Panc1 (cell line): ENCODE measurements at regions not wholly inside any gene's neighbourhood (a gene's known extent, or its start where the extent isn't known, plus 50 kb on each side); places are given as distances from the start of the nearest gene placed in this dataset.

ENCODE experiments used
- ATAC-seq: fragments of 200-7000 bp; cut with Tn5 transposase; 2 replicates; pipeline ENCODE4 v1.9.1; 2020; ENCODE audit warnings: mild to moderate bottlenecking, moderate library complexity
- BruUV-seq: library from RNA; stranded (reverse); fragments of 400-500 nt; replicated peaks from 2 replicates; lab custom pipeline; 2021; lab: Mats Ljungman, UMichigan
- CTCF ChIA-PET: fragments of 300-600 bp; sonication (Branson Sonifier 250); formaldehyde crosslinking; loops from one replicate; lab custom pipeline; 2022; ENCODE audit warnings: antibody characterized with exemption; lab: Charles Lee
- POLR2A ChIA-PET: fragments of 300-600 bp; sonication (Branson Sonifier 250); formaldehyde crosslinking; loops from one replicate; lab custom pipeline; 2022; ENCODE audit warnings: antibody characterized with exemption; lab: Charles Lee
- DNase-seq: peaks from one replicate; pipeline ENCODE4 v3.0.0-alpha.2; 2010; ENCODE audit warnings: low read depth, low spot score
- H3K27ac ChIP-seq: 2 replicates; pipeline ENCODE4 v1.5.1; 2011; ENCODE audit warnings: mild to moderate bottlenecking, low read length, inconsistent platforms
- H3K27me3 ChIP-seq: fragments of 200-500 bp; sonication (Bioruptor generic); 2 replicates; pipeline ENCODE4 v1.6.0; 2014; ENCODE audit warnings: low read length, inconsistent platforms; ENCODE audit not compliant: control insufficient read depth, insufficient read depth
- H3K36me3 ChIP-seq: fragments of 200-500 bp; sonication (Bioruptor generic); 2 replicates; pipeline ENCODE4 v1.5.1; 2014; ENCODE audit warnings: inconsistent platforms, mild to moderate bottlenecking, low read length, moderate library complexity; ENCODE audit not compliant: control insufficient read depth, insufficient read depth
- H3K4me1 ChIP-seq: 2 replicates; pipeline ENCODE4 v1.5.1; 2011; ENCODE audit warnings: inconsistent platforms, mild to moderate bottlenecking, low read length, moderate library complexity; ENCODE audit not compliant: control insufficient read depth, insufficient read depth
- H3K4me3 ChIP-seq, 2 experiments: 2 replicates each; pipeline ENCODE4 v1.5.1; 2011 to 2012; ENCODE audit warnings: low read depth in 2 of 2, low read length in 2 of 2, mild to moderate bottlenecking in 2 of 2, inconsistent platforms in 1 of 2, moderate library complexity in 1 of 2
- H3K9me3 ChIP-seq: fragments of 200-500 bp; sonication (Bioruptor generic); 2 replicates; pipeline ENCODE4 v1.5.1; 2014; ENCODE audit warnings: low read depth, mild to moderate bottlenecking, inconsistent platforms, low read length, moderate library complexity; ENCODE audit not compliant: control insufficient read depth, insufficient read depth
- POLR2AphosphoS5 ChIP-seq: IDR thresholded peaks from 2 replicates; pipeline ENCODE4 v1.6.1; 2012; ENCODE audit warnings: mild to moderate bottlenecking, low read depth, low read length, moderate library complexity
- SIN3A ChIP-seq: IDR thresholded peaks from 2 replicates; pipeline ENCODE4 v1.6.1; 2012; ENCODE audit warnings: low read depth, mild to moderate bottlenecking, low read length, moderate library complexity, borderline replicate concordance; ENCODE audit not compliant: insufficient read depth
- TCF7L2 ChIP-seq: IDR thresholded peaks from 2 replicates; pipeline ENCODE4 v1.6.1; 2011; ENCODE audit warnings: mild to moderate bottlenecking, low read depth, low read length, inconsistent platforms
- in situ Hi-C: cut with HindIII; loops from 2 replicates; pipeline ENCODE4 v1.10.0; 2016; ENCODE audit warnings: low sequenced_read_pairs, low pct_unique_long_range_greater_than_20kb
- intact Hi-C: fragments of 100-400 bp; cut with micrococcal nuclease; formaldehyde crosslinking; loops from one replicate; pipeline ENCODE4 v1.10.0; 2022; ENCODE audit not compliant: unreplicated experiment
- TF ChIP-seq, protein P1 (sequence below), 2 experiments: IDR thresholded peaks; 2 replicates each; pipeline ENCODE4 v1.6.1; 2011 to 2012; ENCODE audit warnings: low read depth in 2 of 2, control low read depth in 1 of 2, low read length in 1 of 2, mild to moderate bottlenecking in 1 of 2, moderate library complexity in 1 of 2; ENCODE audit not compliant: insufficient read depth in 1 of 2
- TF ChIP-seq, protein P2 (sequence below): fragments of 450-650 bp; IDR thresholded peaks from 2 replicates; pipeline ENCODE4 v1.5.1; 2017; ENCODE audit warnings: mild to moderate bottlenecking

DNA sequence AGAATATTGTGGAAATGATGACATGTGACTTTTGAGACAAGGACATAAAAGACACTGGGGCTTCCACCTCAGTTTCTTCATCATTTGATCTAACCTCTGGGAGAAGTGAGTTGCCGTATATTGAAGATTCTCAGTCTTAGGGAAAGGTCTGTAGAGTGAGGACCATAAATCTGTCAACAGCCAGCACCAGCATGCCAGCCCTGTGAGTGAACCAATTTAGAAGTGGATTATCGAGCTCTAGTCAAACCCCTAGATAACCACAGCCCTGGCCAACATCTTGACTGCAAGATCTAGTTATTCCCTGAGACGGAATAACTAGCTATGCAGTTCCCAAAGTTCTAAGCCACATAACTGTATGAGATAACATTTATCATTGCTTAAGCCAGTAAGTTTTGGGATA is 108.8 kb upstream of the PTPRR start:
- DNase-seq, result no peak
- Histone ChIP-seq H3K4me3 (no peak overlapping the region), H3K27ac (no peak overlapping the region), H3K36me3 (no peaks in the 10 kb centered on the region), H3K4me1 (no peaks in the 10 kb centered on the region), H3K9me3 (no peaks in the 10 kb centered on the region), H3K27me3 (no peaks in the 10 kb centered on the region; the same call in 1 of the 2 replicates)
- POLR2A ChIA-PET, result no interaction called here
- CTCF ChIA-PET, result no interaction called here
- intact Hi-C loops (no loop called here), in situ Hi-C loops (no loop called here)
- ATAC-seq, result no peak
- BruUV-seq, result no TSS peak
- TF ChIP-seq POLR2AphosphoS5 (no peak), TCF7L2 (no peak), SIN3A (no peak)
- TF ChIP-seq, protein P1, sequence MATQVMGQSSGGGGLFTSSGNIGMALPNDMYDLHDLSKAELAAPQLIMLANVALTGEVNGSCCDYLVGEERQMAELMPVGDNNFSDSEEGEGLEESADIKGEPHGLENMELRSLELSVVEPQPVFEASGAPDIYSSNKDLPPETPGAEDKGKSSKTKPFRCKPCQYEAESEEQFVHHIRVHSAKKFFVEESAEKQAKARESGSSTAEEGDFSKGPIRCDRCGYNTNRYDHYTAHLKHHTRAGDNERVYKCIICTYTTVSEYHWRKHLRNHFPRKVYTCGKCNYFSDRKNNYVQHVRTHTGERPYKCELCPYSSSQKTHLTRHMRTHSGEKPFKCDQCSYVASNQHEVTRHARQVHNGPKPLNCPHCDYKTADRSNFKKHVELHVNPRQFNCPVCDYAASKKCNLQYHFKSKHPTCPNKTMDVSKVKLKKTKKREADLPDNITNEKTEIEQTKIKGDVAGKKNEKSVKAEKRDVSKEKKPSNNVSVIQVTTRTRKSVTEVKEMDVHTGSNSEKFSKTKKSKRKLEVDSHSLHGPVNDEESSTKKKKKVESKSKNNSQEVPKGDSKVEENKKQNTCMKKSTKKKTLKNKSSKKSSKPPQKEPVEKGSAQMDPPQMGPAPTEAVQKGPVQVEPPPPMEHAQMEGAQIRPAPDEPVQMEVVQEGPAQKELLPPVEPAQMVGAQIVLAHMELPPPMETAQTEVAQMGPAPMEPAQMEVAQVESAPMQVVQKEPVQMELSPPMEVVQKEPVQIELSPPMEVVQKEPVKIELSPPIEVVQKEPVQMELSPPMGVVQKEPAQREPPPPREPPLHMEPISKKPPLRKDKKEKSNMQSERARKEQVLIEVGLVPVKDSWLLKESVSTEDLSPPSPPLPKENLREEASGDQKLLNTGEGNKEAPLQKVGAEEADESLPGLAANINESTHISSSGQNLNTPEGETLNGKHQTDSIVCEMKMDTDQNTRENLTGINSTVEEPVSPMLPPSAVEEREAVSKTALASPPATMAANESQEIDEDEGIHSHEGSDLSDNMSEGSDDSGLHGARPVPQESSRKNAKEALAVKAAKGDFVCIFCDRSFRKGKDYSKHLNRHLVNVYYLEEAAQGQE (IDR thresholded peaks at IDR 0.05; ENCODE audit: insufficient read depth in 1 of 2, low read depth in 2 of 2, low read length in 1 of 2), result no peak
- TF ChIP-seq, protein P2, sequence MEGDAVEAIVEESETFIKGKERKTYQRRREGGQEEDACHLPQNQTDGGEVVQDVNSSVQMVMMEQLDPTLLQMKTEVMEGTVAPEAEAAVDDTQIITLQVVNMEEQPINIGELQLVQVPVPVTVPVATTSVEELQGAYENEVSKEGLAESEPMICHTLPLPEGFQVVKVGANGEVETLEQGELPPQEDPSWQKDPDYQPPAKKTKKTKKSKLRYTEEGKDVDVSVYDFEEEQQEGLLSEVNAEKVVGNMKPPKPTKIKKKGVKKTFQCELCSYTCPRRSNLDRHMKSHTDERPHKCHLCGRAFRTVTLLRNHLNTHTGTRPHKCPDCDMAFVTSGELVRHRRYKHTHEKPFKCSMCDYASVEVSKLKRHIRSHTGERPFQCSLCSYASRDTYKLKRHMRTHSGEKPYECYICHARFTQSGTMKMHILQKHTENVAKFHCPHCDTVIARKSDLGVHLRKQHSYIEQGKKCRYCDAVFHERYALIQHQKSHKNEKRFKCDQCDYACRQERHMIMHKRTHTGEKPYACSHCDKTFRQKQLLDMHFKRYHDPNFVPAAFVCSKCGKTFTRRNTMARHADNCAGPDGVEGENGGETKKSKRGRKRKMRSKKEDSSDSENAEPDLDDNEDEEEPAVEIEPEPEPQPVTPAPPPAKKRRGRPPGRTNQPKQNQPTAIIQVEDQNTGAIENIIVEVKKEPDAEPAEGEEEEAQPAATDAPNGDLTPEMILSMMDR, result no peak

DNA sequence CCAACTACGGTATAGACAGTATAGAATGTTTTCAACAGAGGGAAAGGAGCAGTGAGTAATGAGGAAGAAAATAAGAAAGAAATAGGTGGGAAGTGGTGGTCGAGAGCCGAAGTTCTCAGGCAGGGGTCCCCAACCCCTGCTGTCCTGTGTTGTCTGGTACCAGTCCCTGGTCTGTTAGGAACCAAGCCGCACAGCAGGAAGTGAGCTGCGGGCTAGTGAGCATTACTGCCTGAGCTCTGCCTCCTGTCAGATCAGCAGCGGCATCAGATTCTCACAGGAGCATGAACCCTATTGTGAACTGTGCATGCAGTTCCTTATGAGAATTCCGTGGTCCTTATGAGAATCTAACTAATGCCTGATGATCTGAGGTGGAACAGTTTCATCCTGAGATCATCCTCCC is 107.3 kb upstream of the PTPRR start:
- no peak for ATAC-seq
- POLR2A ChIA-PET, result no interaction called here
- no peak for DNase-seq
- intact Hi-C loops, result no loop called here
- TF ChIP-seq POLR2AphosphoS5, result no peak
- TF ChIP-seq TCF7L2, result no peak
- TF ChIP-seq SIN3A, result no peak
- TF ChIP-seq, protein P2, result no peak
- TF ChIP-seq, protein P1 (IDR thresholded peaks at IDR 0.05; ENCODE audit: insufficient read depth in 1 of 2, low read depth in 2 of 2, low read length in 1 of 2), result no peak
- CTCF ChIA-PET, result no interaction called here
- no peaks in the 10 kb centered on the region for H3K36me3 ChIP-seq
- H3K4me1 ChIP-seq, result no peaks in the 10 kb centered on the region
- no TSS peak for BruUV-seq
- in situ Hi-C loops, result no loop called here
- H3K27me3 ChIP-seq, result no peaks in the 10 kb centered on the region; the same call in 1 of the 2 replicates
- no peaks in the 10 kb centered on the region for H3K9me3 ChIP-seq
- no peak overlapping the region for H3K27ac ChIP-seq
- H3K4me3 ChIP-seq, result no peak overlapping the region
